T-helper 2 cell (primary cell): ENCODE measurements at regions not wholly inside any gene's neighbourhood (a gene's known extent, or its start where the extent isn't known, plus 50 kb on each side); places are given as distances from the start of the nearest gene placed in this dataset.

Source experiments
- DNase-seq, 5 experiments: peaks; one replicate each; pipeline versions ENCODE4 v3.0.0 to v3.0.0-alpha.2; 2012 to 2022

- no peak for DNase-seq
Measured at GRCh38 chr5:72618708-72619107, 111.5 kb upstream of the ZNF366 start.

GRCh38 chr5:72615061-72615460 lies 107.9 kb upstream of the ZNF366 start:
- no peak for DNase-seq

- DNase-seq = no peak
Measured at GRCh38 chr5:72613515-72613914, 106.3 kb upstream of the ZNF366 start.

- DNase-seq = no peak
Measured at GRCh38 chr5:72612810-72613209, 105.6 kb upstream of the ZNF366 start.

GRCh38 chr5:72611118-72611730 lies 104.0 kb upstream of the ZNF366 start:
- DNase-seq = peak in 3 of 5 experiments; percentile 5 to 35 (median 13)

- DNase-seq = no peak
Measured at GRCh38 chr5:72608926-72609325, 101.7 kb upstream of the ZNF366 start.

- DNase-seq = no peak
Measured at GRCh38 chr5:72608297-72608696, 101.1 kb upstream of the ZNF366 start.

GRCh38 chr5:72607381-72607780 lies 100.2 kb upstream of the ZNF366 start:
- no peak for DNase-seq

GRCh38 chr5:72606525-72606924 lies 99.3 kb upstream of the ZNF366 start:
- DNase-seq = no peak

GRCh38 chr5:72605632-72606031 lies 98.4 kb upstream of the ZNF366 start:
- DNase-seq = no peak

- DNase-seq = no peak
Measured at GRCh38 chr5:72604798-72605154, 97.6 kb upstream of the ZNF366 start.

GRCh38 chr5:72604111-72604797 lies 97.0 kb upstream of the ZNF366 start:
- DNase-seq = no peak

- DNase-seq = no peak
Measured at GRCh38 chr5:72602696-72603685, 95.8 kb upstream of the ZNF366 start.

GRCh38 chr5:72601861-72602260 lies 94.7 kb upstream of the ZNF366 start:
- DNase-seq = no peak

- DNase-seq = no peak
Measured at GRCh38 chr5:72600391-72600981, 93.3 kb upstream of the ZNF366 start.

- no peak for DNase-seq
Measured at GRCh38 chr5:72599519-72600370, 92.5 kb upstream of the ZNF366 start.

- no peak for DNase-seq
Measured at GRCh38 chr5:72599065-72599433, 91.8 kb upstream of the ZNF366 start.

GRCh38 chr5:72598401-72599064 lies 91.3 kb upstream of the ZNF366 start:
- DNase-seq = peak in 1 of 5 experiments; percentile 4

- DNase-seq = no peak
Measured at GRCh38 chr5:72597456-72597948, 90.3 kb upstream of the ZNF366 start.

GRCh38 chr5:72596956-72597355 lies 89.7 kb upstream of the ZNF366 start:
- DNase-seq = no peak

GRCh38 chr5:72588640-72589039 lies 81.4 kb upstream of the ZNF366 start:
- no peak for DNase-seq
